A549 (cell line): ENCODE measurements at regions not wholly inside any gene's neighbourhood (a gene's known extent, or its start where the extent isn't known, plus 50 kb on each side); places are given as distances from the start of the nearest gene placed in this dataset.

Source experiments
- ATAC-seq, 2 experiments: fragments of 200-7000 bp in 1 of 2; fragments of >200 bp in 1 of 2; cut with Nextera tagmentation in 1 of 2; cut with Tn5 transposase in 1 of 2; 3 replicates each; pipeline versions ENCODE4 v1.8.0 to v1.9.1; 2018 to 2020; ENCODE audit warnings: mild to moderate bottlenecking in 1 of 2, moderate library complexity in 1 of 2
- CTCF ChIA-PET: fragments of 300-600 bp; sonication (Branson Sonifier 250); formaldehyde crosslinking; extraction: SDS; loops from one replicate; lab custom pipeline; 2021; ENCODE audit warnings: antibody characterized with exemption, inconsistent platforms; lab: Yijun Ruan, JAX
- POLR2A ChIA-PET: fragments of 350-600 bp; formaldehyde crosslinking; extraction: SDS; loops from one replicate; lab custom pipeline; 2021; ENCODE audit warnings: antibody characterized with exemption, inconsistent platforms; lab: Yijun Ruan, JAX
- DNase-seq, 2 experiments: peaks; one replicate each; pipeline versions ENCODE4 v3.0.0 to v3.0.0-alpha.2; 2011 to 2016; ENCODE audit warnings: low read depth in 1 of 2, low spot score in 1 of 2
- FAIRE-seq: peaks from 2 replicates; lab custom pipeline; 2011; peaks lifted over from hg19 to GRCh38; lab: Jason Lieb, UNC
- H3K27ac ChIP-seq, 2 experiments: fragments of >200 bp; sonication (Bioruptor Twin); formaldehyde crosslinking; 3 replicates each; pipeline ENCODE4 v1.5.1; 2016 to 2017
- H3K4me1 ChIP-seq: fragments of >200 bp; sonication (Bioruptor Twin); formaldehyde crosslinking; 3 replicates; pipeline ENCODE4 v1.6.1; 2016
- H3K4me2 ChIP-seq: fragments of >200 bp; sonication (Bioruptor Twin); formaldehyde crosslinking; 3 replicates; pipeline ENCODE4 v1.6.1; 2016
- H3K4me3 ChIP-seq: fragments of >200 bp; sonication (Bioruptor Twin); formaldehyde crosslinking; 3 replicates; pipeline ENCODE4 v1.5.1; 2016
- H3K9me3 ChIP-seq: fragments of >200 bp; sonication (Bioruptor Twin); formaldehyde crosslinking; 3 replicates; pipeline ENCODE4 v1.6.1; 2016
- BHLHE40 ChIP-seq: IDR thresholded peaks from 2 replicates; pipeline ENCODE4 v1.6.1; 2012; ENCODE audit warnings: low read depth, low read length, inconsistent platforms
- CBX2 ChIP-seq: fragments of 200-600 bp; sonication (generic); IDR thresholded peaks from 2 replicates; pipeline ENCODE4 v1.6.1; 2016; ENCODE audit warnings: low read depth, mild to moderate bottlenecking, borderline replicate concordance
- CTCF ChIP-seq: fragments of >200 bp; sonication (Bioruptor Twin); formaldehyde crosslinking; IDR thresholded peaks from 3 replicates; pipeline ENCODE4 v1.5.1; 2016
- EHF ChIP-seq: fragments of 250-450 bp; sonication (Bioruptor Pico); IDR thresholded peaks from 2 replicates; pipeline ENCODE4 v1.5.0; 2020; ENCODE audit warnings: mild to moderate bottlenecking
- ELK1 ChIP-seq: fragments of 150-350 bp; IDR thresholded peaks from 2 replicates; pipeline ENCODE4 v1.6.1; 2014; ENCODE audit warnings: low read depth, mild to moderate bottlenecking, low read length
- ESRRA ChIP-seq: fragments of 150-350 bp; IDR thresholded peaks from 2 replicates; pipeline ENCODE4 v1.6.1; 2014; ENCODE audit warnings: mild to moderate bottlenecking, low read length, borderline replicate concordance
- FOSB ChIP-seq: fragments of 250-450 bp; sonication (Bioruptor Pico); IDR thresholded peaks from 2 replicates; pipeline ENCODE4 v1.5.0; 2020; ENCODE audit warnings: mild to moderate bottlenecking, moderate library complexity
- FOSL2 ChIP-seq, 2 experiments: fragments of 450-650 bp in 1 of 2; fragments of >200 bp in 1 of 2; sonication (Bioruptor Twin) in 1 of 2; formaldehyde crosslinking; IDR thresholded peaks; 2 replicates each; pipeline versions ENCODE4 v1.5.0 to v1.6.1; 2016 to 2020; ENCODE audit warnings: mild to moderate bottlenecking in 1 of 2, moderate library complexity in 1 of 2
- HES2 ChIP-seq: fragments of >200 bp; sonication (Bioruptor Twin); formaldehyde crosslinking; IDR thresholded peaks from 2 replicates; pipeline ENCODE4 v1.6.1; 2016
- HEYL ChIP-seq: fragments of 250-450 bp; sonication (Bioruptor Pico); IDR thresholded peaks from 2 replicates; pipeline ENCODE4 v1.8.0; 2021; ENCODE audit warnings: mild to moderate bottlenecking, moderate library complexity
- HOXA7 ChIP-seq: fragments of 250-450 bp; sonication (Bioruptor Pico); IDR thresholded peaks from 2 replicates; pipeline ENCODE4 v1.5.0; 2020; ENCODE audit warnings: mild to moderate bottlenecking, moderate library complexity
- JUNB ChIP-seq: fragments of >200 bp; sonication (Bioruptor Twin); formaldehyde crosslinking; IDR thresholded peaks from 2 replicates; pipeline ENCODE4 v1.6.1; 2016
- KDM1A ChIP-seq: fragments of 200-600 bp; sonication (generic); IDR thresholded peaks from 2 replicates; pipeline ENCODE4 v1.6.1; 2016; ENCODE audit warnings: low read depth, mild to moderate bottlenecking
- KDM5A ChIP-seq: fragments of 200-600 bp; sonication (generic); IDR thresholded peaks from 2 replicates; pipeline ENCODE4 v1.6.1; 2016; ENCODE audit warnings: antibody characterized with exemption, mild to moderate bottlenecking
- MAFK ChIP-seq: fragments of 450-650 bp; IDR thresholded peaks from 2 replicates; pipeline ENCODE4 v1.6.1; 2014; ENCODE audit not compliant: partially characterized antibody
- NFE2L2 ChIP-seq: fragments of 150-350 bp; conservative IDR thresholded peaks from 2 replicates; pipeline ENCODE4 v1.6.1; 2014; ENCODE audit warnings: low read length
- NPAS2 ChIP-seq: fragments of 250-450 bp; sonication (Bioruptor Pico); IDR thresholded peaks from 2 replicates; pipeline ENCODE4 v1.8.0; 2022; ENCODE audit warnings: mild to moderate bottlenecking, moderate library complexity, borderline replicate concordance
- NR3C1 ChIP-seq: fragments of >200 bp; sonication (Bioruptor Twin); formaldehyde crosslinking; IDR thresholded peaks from 3 replicates; pipeline ENCODE4 v1.6.1; 2017
- RAD21 ChIP-seq, 2 experiments: fragments of >200 bp in 1 of 2; sonication (Bioruptor Twin) in 1 of 2; formaldehyde crosslinking in 1 of 2; IDR thresholded peaks in 1 of 2; conservative IDR thresholded peaks in 1 of 2; 2 replicates in 1 of 2; 3 replicates in 1 of 2; pipeline ENCODE4 v1.6.1; 2012 to 2018; ENCODE audit warnings: inconsistent platforms in 1 of 2
- RARB ChIP-seq: fragments of 250-450 bp; sonication (Bioruptor Pico); IDR thresholded peaks from 2 replicates; pipeline ENCODE4 v1.8.0; 2021; ENCODE audit warnings: mild to moderate bottlenecking, moderate library complexity
- REST ChIP-seq: fragments of 200-600 bp; sonication (generic); IDR thresholded peaks from 2 replicates; pipeline ENCODE4 v1.6.1; 2016; ENCODE audit warnings: antibody characterized with exemption, mild to moderate bottlenecking, moderate library complexity
- RNF2 ChIP-seq: fragments of 200-600 bp; sonication (generic); IDR thresholded peaks from 2 replicates; pipeline ENCODE4 v1.6.1; 2016; ENCODE audit warnings: low read depth, mild to moderate bottlenecking, antibody characterized with exemption, moderate library complexity, borderline replicate concordance
- TFCP2L1 ChIP-seq: fragments of 250-450 bp; sonication (Bioruptor Pico); IDR thresholded peaks from 2 replicates; pipeline ENCODE4 v1.5.0; 2021; ENCODE audit warnings: mild to moderate bottlenecking
- USF2 ChIP-seq: fragments of 450-650 bp; IDR thresholded peaks from 2 replicates; pipeline ENCODE4 v1.6.1; 2014; ENCODE audit warnings: antibody characterized with exemption
- ZC3H11A ChIP-seq: fragments of 450-650 bp; IDR thresholded peaks from 2 replicates; pipeline ENCODE4 v1.6.1; 2014; ENCODE audit warnings: antibody characterized with exemption, mild to moderate bottlenecking
- ZFP36 ChIP-seq: fragments of 450-650 bp; IDR thresholded peaks from 2 replicates; pipeline ENCODE4 v1.6.1; 2014; ENCODE audit warnings: borderline replicate concordance; ENCODE audit not compliant: partially characterized antibody
- ZNF302 ChIP-seq: fragments of 250-450 bp; sonication (Bioruptor Pico); IDR thresholded peaks from 2 replicates; pipeline ENCODE4 v1.9.0; 2021; ENCODE audit warnings: inconsistent platforms, mild to moderate bottlenecking, moderate library complexity
- WGBS: methylation state at CpG from one replicate; pipeline ENCODE4 v1.1.6; 2017; ENCODE audit errors: missing lambda C conversion rate; 5-methylcytosine and 5-hydroxymethylcytosine counted together

- ChIA-PET POLR2A (no interaction called here), CTCF (no interaction called here)
- TF ChIP-seq KDM1A = no peak
- no peak for TF ChIP-seq HOXA7 (CRISPR knock-in tag)
- no peak overlapping the region for H3K27ac ChIP-seq
- no peak for DNase-seq
- H3K4me3 ChIP-seq = no peak overlapping the region
- FAIRE-seq = no peak
- no peak for ATAC-seq
- no peaks in the 10 kb centered on the region; the same call in 2 of the 3 replicates for H3K9me3 ChIP-seq
- no peak overlapping the region for H3K4me2 ChIP-seq
- peaks cover 6% of the 10 kb centered on the region; the same call in 1 of the 3 replicates for H3K4me1 ChIP-seq
- 60% methylated on average over 1 of the region's 1 CpG for WGBS
Observed at GRCh38 chr12:59934486-59934885, 338.7 kb downstream of the SLC16A7 start.

GRCh38 chr12:59936534-59936933, 340.7 kb downstream of the SLC16A7 start:
- ChIA-PET CTCF (no interaction called here), POLR2A (no interaction called here)
- no peaks in the 10 kb centered on the region; the same call in 2 of the 3 replicates for H3K9me3 ChIP-seq
- DNase-seq (no peak), ATAC-seq (no peak), FAIRE-seq (no peak)
- no peak overlapping the region for H3K27ac ChIP-seq
- TF ChIP-seq FOSL2 (IDR thresholded peaks at IDR 0.05) (no peak), FOSL2 (CRISPR knock-in tag; IDR thresholded peaks at IDR 0.05) (no peak), CTCF (no peak), FOSB (CRISPR knock-in tag) (no peak), NPAS2 (no peak), KDM5A (no peak), NR3C1 (no peak), CBX2 (no peak), BHLHE40 (no peak), MAFK (no peak), ZNF302 (CRISPR knock-in tag) (no peak), USF2 (no peak), EHF (CRISPR knock-in tag) (no peak), NFE2L2 (no peak), TFCP2L1 (CRISPR knock-in tag) (no peak)
- peaks cover 18% of the 10 kb centered on the region; the same call in 2 of the 3 replicates for H3K4me1 ChIP-seq
- WGBS = 36% methylated on average over 3 of the region's 3 CpGs
- no peak overlapping the region for H3K4me3 ChIP-seq
- no peak overlapping the region for H3K4me2 ChIP-seq

- TF ChIP-seq ZC3H11A (no peak), HES2 (no peak), ZFP36 (no peak), HEYL (no peak), NFE2L2 (no peak), KDM5A (no peak), JUNB (no peak), CBX2 (no peak), RNF2 (no peak), FOSB (CRISPR knock-in tag) (no peak), RAD21 (conservative IDR thresholded peaks at IDR 0.05 in 1 of 2, IDR thresholded peaks at IDR 0.05 in 1 of 2) (no peak), ESRRA (no peak), ELK1 (no peak), EHF (CRISPR knock-in tag) (no peak), REST (no peak), RARB (CRISPR knock-in tag) (no peak)
- H3K9me3 ChIP-seq = no peaks in the 10 kb centered on the region
- no peak overlapping the region for H3K4me3 ChIP-seq
- ChIA-PET POLR2A (no interaction called here), CTCF (no interaction called here)
- no peak overlapping the region for H3K27ac ChIP-seq
- ATAC-seq (no peak), FAIRE-seq (no peak), DNase-seq (no peak)
- no peak overlapping the region for H3K4me2 ChIP-seq
- peaks cover 19% of the 10 kb centered on the region; the same call in 2 of the 3 replicates for H3K4me1 ChIP-seq
Observed at GRCh38 chr12:59937148-59937547, 341.3 kb downstream of the SLC16A7 start.
